ENCODE measurements at regions not wholly inside any gene's neighbourhood (a gene's known extent, or its start where the extent isn't known, plus 50 kb on each side); places are given as distances from the start of the nearest gene placed in this dataset.
"Not testable (repeated sequence)": the region's sequence is repeated elsewhere in the genome, so short reads cannot be mapped to it uniquely, and the experiment has no call there.

DNA sequence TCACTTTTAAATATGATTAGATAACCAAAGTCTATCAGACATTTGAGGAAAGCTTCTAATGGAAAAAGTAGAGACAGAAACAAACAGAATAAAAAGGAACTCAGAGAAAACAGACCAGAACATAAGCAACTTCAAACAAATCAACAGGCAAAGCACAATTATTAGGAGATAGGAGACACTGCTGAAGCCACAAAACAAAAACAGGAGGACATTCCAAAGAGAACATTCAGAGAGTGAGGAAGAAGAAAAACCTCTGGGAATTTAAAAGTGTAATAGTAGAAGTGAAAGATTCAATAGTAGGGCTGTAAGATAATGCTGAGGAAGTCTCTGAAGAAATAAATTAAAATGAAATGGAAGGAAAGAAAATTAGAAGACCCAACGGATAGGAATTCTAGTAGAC is 83.2 kb upstream of the TBCA start (continued):
- TF ChIP-seq, protein P1, sequence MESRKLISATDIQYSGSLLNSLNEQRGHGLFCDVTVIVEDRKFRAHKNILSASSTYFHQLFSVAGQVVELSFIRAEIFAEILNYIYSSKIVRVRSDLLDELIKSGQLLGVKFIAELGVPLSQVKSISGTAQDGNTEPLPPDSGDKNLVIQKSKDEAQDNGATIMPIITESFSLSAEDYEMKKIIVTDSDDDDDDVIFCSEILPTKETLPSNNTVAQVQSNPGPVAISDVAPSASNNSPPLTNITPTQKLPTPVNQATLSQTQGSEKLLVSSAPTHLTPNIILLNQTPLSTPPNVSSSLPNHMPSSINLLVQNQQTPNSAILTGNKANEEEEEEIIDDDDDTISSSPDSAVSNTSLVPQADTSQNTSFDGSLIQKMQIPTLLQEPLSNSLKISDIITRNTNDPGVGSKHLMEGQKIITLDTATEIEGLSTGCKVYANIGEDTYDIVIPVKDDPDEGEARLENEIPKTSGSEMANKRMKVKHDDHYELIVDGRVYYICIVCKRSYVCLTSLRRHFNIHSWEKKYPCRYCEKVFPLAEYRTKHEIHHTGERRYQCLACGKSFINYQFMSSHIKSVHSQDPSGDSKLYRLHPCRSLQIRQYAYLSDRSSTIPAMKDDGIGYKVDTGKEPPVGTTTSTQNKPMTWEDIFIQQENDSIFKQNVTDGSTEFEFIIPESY (IDR thresholded peaks at IDR 0.05; ENCODE audit: borderline replicate concordance, low read depth) = no peak
- TF ChIP-seq FOXJ3 (CRISPR knock-in tag; IDR thresholded peaks at IDR 0.05) (no peak), MXI1 (IDR thresholded peaks at IDR 0.05; ENCODE audit: low read depth, low read length) (no peak), MEF2A (IDR thresholded peaks at IDR 0.05; ENCODE audit: borderline replicate concordance, low read depth) (no peak), POLR2AphosphoS5 (IDR thresholded peaks at IDR 0.05; ENCODE audit: low read depth, low read length) (no peak), FOXM1 (IDR thresholded peaks at IDR 0.05; ENCODE audit: low read depth) (no peak), TCF12 (IDR thresholded peaks at IDR 0.05) (no peak), EZH2phosphoT487 (IDR thresholded peaks at IDR 0.05; ENCODE audit: borderline replicate concordance, low read depth) (no peak), EP300 (IDR thresholded peaks at IDR 0.05; ENCODE audit: borderline replicate concordance in 1 of 2, low read depth in 1 of 2, low read length in 1 of 2) (no peak), NFIC (IDR thresholded peaks at IDR 0.05; ENCODE audit: borderline replicate concordance) (no peak)
- TF ChIP-seq, protein P2, sequence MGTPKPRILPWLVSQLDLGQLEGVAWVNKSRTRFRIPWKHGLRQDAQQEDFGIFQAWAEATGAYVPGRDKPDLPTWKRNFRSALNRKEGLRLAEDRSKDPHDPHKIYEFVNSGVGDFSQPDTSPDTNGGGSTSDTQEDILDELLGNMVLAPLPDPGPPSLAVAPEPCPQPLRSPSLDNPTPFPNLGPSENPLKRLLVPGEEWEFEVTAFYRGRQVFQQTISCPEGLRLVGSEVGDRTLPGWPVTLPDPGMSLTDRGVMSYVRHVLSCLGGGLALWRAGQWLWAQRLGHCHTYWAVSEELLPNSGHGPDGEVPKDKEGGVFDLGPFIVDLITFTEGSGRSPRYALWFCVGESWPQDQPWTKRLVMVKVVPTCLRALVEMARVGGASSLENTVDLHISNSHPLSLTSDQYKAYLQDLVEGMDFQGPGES (IDR thresholded peaks at IDR 0.05; ENCODE audit: low read depth, low read length) = no peak

DNA sequence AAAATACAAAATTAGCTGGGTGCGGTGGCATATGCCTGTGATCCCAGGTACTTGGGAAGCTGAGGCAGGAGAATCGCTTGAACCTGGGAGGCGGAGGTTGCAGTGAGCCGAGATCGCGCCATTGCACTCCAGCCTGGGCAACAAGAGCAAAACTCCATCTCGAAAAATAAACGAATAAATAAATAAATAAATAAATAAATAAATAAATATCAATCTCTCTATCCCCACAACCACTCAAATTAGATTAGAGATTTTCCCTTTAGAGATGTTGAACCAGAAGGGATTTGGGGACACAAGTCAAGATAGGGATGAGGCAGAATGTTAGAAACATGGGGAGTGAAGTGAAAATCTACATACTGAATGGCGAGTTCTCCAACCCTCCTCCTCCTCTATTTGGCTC is 82.5 kb upstream of the TBCA start:
- H2AFZ ChIP-seq (ENCODE audit: low read depth); H3K79me2 ChIP-seq (ENCODE audit: insufficient read depth); H3K4me2 ChIP-seq; H3K27ac ChIP-seq (ENCODE audit: low read depth in 2 of 2, low read length in 1 of 2); H3K9me3 ChIP-seq; H3K9me2 ChIP-seq; H4K20me1 ChIP-seq (ENCODE audit: insufficient read depth); DNase-seq; H3F3A ChIP-seq (replicated peaks; ENCODE audit: insufficient read depth); CTCF ChIA-PET; H3K27me3 ChIP-seq (ENCODE audit: insufficient read depth); H3K4me3 ChIP-seq (ENCODE audit: low read depth in 2 of 2, low read length in 1 of 2); H3K9ac ChIP-seq; H3K4me1 ChIP-seq (ENCODE audit: control insufficient read depth in 1 of 2, insufficient read depth in 2 of 2, low read depth in 1 of 2, low read length in 1 of 2); POLR2A ChIA-PET; H3K36me3 ChIP-seq (replicated peaks in 1 of 2; ENCODE audit: control insufficient read depth in 1 of 2, insufficient read depth in 2 of 2, low read length in 1 of 2): not testable (repeated sequence)
- WGBS (ENCODE audit: low lambda C conversion rate) = 92% methylated on average over 9 of the region's 9 CpGs

DNA sequence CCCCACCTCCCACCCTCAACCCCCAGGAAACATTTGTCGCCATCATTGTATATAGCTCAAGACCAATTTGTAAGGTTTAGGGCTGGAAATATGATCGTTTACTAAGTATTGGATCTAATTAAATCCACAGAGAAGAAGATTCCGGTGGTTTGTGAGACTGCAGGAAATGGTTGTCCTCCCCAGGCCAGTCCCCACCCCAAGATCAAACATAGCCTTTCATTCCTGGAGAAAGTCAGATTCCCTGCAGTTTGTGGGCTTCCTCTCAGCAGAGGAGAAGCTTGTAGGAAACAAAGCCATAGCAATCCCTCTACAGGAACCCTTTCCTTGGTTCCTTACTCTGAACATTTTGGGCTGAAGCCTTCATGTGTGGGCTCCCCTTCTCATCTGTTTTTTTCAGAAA is 79.2 kb upstream of the TBCA start:
- no peak overlapping the region for H3K4me3 ChIP-seq (ENCODE audit: low read depth in 2 of 2, low read length in 1 of 2)
- H3K9me3 ChIP-seq = no peaks in the 10 kb centered on the region
- no peak overlapping the region for H3K9ac ChIP-seq
- CTCF ChIA-PET = interaction anchor here (1.0 kb wide), 1 partner anchor 10 kb away, joined by 3 read pairs; no protein-coding TSS in a partner anchor
- no peak for DNase-seq
- no peaks in the 10 kb centered on the region for H3K79me2 ChIP-seq (ENCODE audit: insufficient read depth)
- peaks cover 5% of the 10 kb centered on the region for H3F3A ChIP-seq (replicated peaks; ENCODE audit: insufficient read depth)
- POLR2A ChIA-PET = no interaction called here
- H3K27ac ChIP-seq (ENCODE audit: low read depth in 2 of 2, low read length in 1 of 2) = no peak overlapping the region
- H3K27me3 ChIP-seq (ENCODE audit: insufficient read depth) = no peaks in the 10 kb centered on the region
- H3K36me3 ChIP-seq (replicated peaks in 1 of 2; ENCODE audit: control insufficient read depth in 1 of 2, insufficient read depth in 2 of 2, low read length in 1 of 2) = no peaks in the 10 kb centered on the region
- H2AFZ ChIP-seq (ENCODE audit: low read depth) = no peak overlapping the region
- H3K4me2 ChIP-seq = no peak overlapping the region
- H3K4me1 ChIP-seq (ENCODE audit: control insufficient read depth in 1 of 2, insufficient read depth in 2 of 2, low read depth in 1 of 2, low read length in 1 of 2) = peaks cover 3 to 4% of the 10 kb centered on the region in 2 experiments; a peak in 2 of 4 replicates
- 79% methylated on average over 3 of the region's 3 CpGs for WGBS (ENCODE audit: low lambda C conversion rate)
- H3K9me2 ChIP-seq = no peaks in the 10 kb centered on the region
- H4K20me1 ChIP-seq (ENCODE audit: insufficient read depth) = no peaks in the 10 kb centered on the region
- no peak for TF ChIP-seq FOXJ3 (CRISPR knock-in tag; IDR thresholded peaks at IDR 0.05)
- TF ChIP-seq, protein P3, sequence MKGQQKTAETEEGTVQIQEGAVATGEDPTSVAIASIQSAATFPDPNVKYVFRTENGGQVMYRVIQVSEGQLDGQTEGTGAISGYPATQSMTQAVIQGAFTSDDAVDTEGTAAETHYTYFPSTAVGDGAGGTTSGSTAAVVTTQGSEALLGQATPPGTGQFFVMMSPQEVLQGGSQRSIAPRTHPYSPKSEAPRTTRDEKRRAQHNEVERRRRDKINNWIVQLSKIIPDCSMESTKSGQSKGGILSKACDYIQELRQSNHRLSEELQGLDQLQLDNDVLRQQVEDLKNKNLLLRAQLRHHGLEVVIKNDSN (IDR thresholded peaks at IDR 0.05; ENCODE audit: borderline replicate concordance, low read depth) = no peak
- TF ChIP-seq, protein P4, sequence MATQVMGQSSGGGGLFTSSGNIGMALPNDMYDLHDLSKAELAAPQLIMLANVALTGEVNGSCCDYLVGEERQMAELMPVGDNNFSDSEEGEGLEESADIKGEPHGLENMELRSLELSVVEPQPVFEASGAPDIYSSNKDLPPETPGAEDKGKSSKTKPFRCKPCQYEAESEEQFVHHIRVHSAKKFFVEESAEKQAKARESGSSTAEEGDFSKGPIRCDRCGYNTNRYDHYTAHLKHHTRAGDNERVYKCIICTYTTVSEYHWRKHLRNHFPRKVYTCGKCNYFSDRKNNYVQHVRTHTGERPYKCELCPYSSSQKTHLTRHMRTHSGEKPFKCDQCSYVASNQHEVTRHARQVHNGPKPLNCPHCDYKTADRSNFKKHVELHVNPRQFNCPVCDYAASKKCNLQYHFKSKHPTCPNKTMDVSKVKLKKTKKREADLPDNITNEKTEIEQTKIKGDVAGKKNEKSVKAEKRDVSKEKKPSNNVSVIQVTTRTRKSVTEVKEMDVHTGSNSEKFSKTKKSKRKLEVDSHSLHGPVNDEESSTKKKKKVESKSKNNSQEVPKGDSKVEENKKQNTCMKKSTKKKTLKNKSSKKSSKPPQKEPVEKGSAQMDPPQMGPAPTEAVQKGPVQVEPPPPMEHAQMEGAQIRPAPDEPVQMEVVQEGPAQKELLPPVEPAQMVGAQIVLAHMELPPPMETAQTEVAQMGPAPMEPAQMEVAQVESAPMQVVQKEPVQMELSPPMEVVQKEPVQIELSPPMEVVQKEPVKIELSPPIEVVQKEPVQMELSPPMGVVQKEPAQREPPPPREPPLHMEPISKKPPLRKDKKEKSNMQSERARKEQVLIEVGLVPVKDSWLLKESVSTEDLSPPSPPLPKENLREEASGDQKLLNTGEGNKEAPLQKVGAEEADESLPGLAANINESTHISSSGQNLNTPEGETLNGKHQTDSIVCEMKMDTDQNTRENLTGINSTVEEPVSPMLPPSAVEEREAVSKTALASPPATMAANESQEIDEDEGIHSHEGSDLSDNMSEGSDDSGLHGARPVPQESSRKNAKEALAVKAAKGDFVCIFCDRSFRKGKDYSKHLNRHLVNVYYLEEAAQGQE (IDR thresholded peaks at IDR 0.05; ENCODE audit: low read depth, low read length) = no peak
- no peak for TF ChIP-seq NRF1 (IDR thresholded peaks at IDR 0.05; ENCODE audit: low read depth, low read length)
- no peak for TF ChIP-seq EP300 (IDR thresholded peaks at IDR 0.05; ENCODE audit: borderline replicate concordance in 1 of 2, low read depth in 1 of 2, low read length in 1 of 2)
- no peak for TF ChIP-seq TEAD4 (IDR thresholded peaks at IDR 0.05; ENCODE audit: borderline replicate concordance, insufficient read depth)
- no peak for TF ChIP-seq TCF12 (IDR thresholded peaks at IDR 0.05)
- TF ChIP-seq RCOR1 (IDR thresholded peaks at IDR 0.05; ENCODE audit: low read length) = no peak
- no peak for TF ChIP-seq RFX5 (IDR thresholded peaks at IDR 0.05; ENCODE audit: low read length)
- TF ChIP-seq MXI1 (IDR thresholded peaks at IDR 0.05; ENCODE audit: low read depth, low read length) = no peak
- TF ChIP-seq YY1 (IDR thresholded peaks at IDR 0.05; ENCODE audit: low read depth) = no peak
